ENCODE measurements at regions not wholly inside any gene's neighbourhood (a gene's known extent, or its start where the extent isn't known, plus 50 kb on each side); places are given as distances from the start of the nearest gene placed in this dataset.

DNA sequence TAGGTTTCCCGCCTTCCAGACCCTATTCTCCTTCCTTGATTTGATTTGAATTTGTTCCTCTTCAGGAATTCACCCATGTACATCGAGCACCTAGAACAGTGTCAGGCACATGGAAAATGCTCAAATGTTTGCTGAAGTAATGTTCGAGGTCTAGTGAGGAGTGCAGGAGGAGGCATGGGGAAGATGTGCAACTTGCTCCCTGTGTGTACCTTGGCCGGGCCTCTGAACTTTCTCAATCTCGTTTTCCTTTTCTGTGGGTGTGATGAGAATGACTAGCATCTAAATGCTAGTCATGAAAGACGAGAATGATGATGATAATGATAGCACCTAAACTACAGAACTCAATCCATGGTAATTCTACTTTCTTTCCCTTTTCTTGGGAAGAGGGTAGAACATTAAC, 279.1 kb upstream of the PLET1 start:
- no peak for DNase-seq (ENCODE audit: low read depth)

DNA sequence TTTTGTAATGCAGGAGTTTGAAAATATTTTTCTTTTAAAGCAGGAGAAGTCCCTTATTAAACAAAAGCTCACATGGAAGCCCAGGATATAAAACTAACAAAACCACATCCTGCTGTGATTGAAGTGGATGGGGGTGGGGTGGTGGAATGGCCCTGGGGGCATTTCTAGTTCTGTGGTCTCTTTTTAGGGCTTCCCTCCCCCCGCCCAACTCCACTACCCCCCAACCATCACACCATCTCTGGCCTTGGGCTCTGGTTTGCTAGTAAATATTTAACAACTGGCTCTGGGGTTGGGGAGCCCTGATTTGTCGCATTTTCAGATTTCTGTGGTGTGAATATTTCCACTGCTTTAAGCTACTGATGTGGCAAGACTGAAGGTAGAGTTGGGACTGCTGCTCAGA, 279.6 kb upstream of the PLET1 start:
- no peak for DNase-seq (ENCODE audit: low read depth)

DNA sequence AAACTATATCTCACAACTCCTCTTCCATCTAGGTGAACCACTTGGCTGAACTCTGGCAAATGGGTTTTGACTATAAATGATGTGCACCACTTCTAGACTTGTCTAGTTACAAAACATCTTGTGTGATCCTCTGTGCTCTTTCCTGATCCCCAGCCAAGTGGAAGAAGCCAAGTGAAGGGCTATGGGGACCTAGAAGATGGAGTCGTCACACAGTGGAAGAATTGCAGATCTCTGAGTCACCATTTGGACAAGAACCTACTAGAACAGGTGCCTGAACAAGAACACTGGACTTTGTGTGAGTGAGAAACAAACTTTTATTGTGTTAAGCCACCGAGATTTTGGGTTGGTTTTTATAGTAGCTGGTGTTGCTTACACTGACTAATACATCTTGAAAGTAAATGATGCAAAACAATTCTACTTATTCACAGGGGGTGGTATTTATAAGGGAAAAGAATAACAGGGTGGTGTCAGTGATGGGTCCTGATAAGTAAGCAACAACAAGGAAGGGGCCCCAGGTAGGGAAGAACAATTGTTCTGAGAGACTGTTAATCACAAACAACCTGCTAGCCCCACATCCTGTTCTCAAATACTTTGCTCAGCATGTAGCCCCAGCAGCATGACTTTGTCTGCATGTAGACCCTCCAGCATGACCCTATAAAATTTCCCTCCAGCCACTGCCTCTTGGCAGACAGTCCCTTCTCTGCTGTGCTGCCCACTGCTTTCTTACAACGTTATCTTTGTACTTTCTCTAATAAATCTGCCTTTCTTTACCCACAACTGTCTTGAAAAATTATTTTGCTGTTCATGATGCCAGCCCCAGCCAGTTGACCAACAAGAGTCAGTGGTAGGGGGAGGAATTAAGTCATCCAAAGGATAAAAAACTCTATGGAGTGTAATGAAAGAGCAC, 280.7 kb upstream of the PLET1 start:
- DNase-seq (ENCODE audit: low read depth) = no peak

DNA sequence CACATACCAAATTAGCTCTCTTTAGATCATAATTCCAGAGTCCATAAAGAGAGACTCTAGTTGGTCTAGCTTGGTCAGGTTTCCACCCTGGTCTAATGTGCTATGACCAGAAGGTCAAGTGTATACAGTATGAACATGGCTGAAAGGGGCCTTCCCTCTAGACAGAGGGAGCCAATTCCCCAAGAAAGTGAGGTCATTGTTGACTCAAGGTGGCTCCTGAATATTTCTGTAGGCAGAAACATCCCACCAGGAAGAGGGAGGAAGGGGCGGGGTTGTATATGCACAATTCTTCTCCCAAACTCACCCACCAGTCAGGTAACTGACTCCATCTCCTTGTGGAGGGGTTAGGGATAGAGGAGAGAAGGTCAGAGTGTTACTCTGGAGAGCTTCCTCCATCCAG, 281.8 kb upstream of the PLET1 start:
- DNase-seq (ENCODE audit: low read depth) = no peak

DNA sequence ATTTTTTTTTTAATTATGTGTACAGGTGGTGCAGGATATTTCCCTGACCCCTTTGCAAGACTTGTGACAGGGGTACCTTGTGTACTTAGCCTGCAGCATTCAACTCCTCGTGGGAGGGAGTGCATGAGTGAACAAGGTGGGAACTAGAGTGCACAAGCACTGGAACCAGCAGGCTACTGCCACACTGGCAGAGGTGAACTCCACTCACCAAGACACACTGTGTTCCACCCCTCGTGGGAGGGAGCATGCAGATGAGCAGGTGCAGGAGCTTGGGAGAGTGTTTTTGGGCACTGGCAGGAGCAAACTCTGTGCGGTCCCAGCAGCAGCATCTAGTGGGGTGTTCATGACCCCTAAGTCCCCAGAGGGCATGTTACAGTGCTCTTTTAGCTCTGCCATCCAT, 282.7 kb upstream of the PLET1 start:
- DNase-seq (ENCODE audit: low read depth) = no peak

DNA sequence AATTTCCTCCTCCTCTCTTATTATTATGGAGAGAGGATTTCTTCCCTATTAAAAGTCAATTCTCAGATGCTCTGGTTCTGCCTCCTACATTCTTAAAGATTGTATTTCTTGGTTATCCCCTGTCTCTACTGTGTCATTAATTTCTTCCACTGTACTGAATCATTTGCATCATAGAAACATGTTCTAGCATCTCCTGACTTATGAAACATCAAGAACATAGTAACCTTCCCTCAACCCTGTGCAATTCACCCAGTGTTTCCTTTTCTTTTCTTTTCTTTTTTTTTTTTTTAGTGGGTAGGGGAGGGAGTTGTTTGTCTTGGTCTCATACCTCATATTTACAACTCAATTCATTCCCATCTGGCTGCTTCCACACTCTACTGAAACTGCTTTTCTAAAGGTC, 288.0 kb upstream of the PLET1 start:
- DNase-seq (ENCODE audit: low read depth) = no peak

DNA sequence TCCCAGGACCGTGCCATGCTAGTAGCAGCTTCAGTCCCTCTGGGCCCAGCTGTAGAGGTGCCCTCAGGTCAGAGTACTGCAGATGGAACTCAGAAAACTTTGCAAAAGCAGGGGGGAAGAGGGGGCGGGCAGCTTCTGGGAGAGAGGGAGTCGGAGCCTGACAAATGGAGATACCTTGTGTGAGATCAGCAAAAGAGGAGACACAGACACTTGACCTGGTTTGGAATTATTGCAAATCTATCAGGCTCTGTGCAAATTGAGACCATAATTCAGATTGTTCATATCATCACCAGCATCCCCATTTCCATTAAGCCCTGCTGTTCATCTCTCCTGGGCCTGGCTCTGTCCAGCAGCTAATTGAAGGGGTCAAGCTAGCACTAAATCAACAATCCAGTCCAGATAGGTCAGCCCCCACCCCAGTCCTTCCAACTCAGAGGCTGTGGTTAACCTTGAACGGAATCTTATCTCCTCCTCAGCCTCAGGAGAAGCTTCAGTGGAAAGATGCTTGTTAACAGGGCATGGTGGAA, 292.6 kb upstream of the PLET1 start:
- no peak for DNase-seq (ENCODE audit: low read depth)

DNA sequence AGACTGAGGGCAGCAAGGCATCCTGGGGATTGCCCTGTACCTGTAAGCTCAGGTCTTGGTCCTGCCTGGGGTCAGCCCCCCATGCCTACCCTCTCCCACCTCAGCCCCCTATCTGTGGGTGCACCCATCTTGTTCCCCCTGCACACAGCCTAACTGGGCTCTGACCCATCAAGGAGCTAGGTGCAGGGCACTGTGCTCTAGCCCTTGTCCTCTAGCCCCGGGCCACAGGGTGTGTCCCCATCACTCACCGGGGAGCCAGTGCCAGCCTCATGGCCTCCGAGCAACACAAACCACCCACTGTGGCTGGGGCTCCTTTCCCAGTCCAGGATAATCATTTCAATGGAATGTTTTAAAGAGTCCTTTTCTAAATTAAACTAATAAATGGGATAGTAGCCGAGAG, 293.9 kb upstream of the PLET1 start:
- DNase-seq (ENCODE audit: low read depth) = no peak

DNA sequence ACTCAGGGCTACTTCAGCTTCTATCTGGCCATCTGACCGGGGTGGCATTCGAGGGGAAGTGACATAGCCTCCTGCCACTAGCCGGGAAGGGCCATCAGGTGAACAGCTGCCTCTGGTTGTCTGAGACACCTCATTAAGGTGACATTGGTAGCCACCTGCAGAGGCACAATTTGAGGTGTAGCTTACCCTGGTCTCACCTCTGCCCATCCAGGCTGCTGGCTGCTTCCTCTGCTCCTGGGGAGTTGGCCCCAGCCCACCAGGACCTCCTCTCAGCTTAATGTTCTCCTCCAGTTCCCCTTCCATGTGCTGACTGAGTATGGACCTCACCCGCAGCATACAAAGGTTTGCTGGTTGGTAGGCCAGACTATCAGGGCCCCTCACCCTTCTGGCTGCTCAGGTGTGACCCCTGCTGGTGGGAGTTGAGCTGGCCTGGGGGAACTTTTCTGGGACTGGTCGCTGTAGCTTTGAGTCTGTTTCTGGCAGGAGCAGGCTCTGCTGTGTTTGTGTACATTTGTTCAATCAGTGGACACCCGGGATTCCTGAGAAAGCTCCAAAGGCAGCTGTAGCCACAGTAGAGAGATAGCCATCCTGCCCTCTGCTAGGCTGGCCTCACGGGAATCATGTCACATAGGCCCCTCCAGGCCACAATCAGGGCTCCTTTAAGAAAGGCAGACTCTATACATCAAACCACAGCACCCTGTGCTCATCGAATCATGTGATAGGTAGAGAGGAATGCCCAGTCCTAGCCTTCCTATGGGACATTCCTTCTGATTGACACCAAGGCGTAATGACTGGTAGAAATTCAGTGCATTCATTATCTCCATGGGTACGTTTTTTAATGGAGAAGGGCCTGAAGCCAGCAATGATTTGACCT, 295.1 kb upstream of the PLET1 start:
- peak; percentile 68 for DNase-seq (ENCODE audit: low read depth)

DNA sequence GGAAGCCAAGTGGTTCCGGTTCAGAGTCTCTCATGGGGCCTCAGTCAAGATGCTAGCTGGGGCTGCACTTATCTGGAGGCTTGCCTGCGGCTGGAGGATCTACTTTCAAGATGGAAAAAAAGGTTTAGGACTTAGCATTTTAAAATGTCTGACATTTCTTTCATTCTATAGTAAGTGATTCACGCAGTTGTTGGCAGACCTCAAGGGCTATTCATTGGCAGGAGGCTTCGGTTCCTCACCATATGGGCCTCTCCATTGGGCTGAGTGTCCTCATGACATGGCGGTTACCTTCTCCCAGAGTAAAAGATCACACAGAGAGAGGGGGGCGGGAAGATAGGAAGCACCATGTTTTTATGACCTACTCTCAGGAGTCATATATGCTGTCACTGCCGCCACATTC, 298.0 kb upstream of the PLET1 start:
- no peak for DNase-seq (ENCODE audit: low read depth)

DNA sequence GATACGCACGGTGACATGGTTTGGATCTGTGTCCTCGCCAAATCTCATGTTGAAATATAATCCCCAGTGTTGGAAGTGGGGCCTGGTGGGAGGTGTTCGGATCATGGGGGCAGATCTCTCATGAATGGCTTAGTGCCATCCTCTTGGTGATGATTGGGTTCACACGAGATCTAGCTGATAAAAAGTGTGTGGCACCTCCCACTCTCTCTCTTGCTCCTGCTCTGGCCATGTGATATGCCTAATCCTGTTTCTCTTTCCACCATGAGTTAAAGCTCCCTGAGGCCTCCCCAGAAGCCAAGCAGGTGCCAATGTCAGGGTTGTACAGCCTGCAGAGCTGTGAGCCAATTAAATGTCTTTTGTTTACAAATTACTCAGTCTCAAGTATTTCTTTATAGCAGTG, 303.1 kb upstream of the PLET1 start:
- DNase-seq (ENCODE audit: low read depth) = no peak

DNA sequence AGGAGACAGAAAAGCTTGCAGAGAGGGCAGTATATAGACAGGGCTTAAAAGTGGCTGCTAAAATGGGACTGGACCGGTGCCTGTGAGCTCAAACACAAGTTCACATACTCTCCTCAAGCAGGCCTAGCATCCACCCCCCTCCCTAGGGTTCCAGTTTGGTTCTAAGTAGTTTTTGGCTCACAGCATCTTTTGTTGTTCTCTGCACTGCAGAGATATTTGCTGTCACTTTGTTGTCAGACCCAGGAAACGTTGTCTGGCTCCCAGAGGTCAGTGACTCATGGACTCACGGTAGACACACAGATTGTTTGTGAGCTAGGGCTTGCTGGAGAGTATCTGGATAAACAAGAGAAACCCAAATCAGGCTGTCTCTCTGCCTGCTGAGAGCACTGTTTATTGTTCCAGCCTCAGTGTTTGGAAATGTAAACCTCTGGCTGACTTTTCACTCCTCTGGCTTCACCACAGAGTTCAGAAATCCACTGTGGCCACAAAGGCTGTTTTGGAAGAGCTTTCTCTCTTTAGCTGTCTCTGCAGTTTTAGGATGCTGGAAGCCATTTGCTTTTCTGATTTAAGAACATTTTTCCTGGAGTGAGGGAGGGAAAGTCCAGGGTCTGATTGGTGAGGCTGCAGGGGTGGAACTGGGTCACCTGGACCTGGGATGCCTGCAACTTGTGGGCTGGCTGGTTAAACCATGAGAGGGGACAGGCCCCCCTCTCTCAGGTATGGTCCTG, 303.7 kb upstream of the PLET1 start:
- no peak for DNase-seq (ENCODE audit: low read depth)

DNA sequence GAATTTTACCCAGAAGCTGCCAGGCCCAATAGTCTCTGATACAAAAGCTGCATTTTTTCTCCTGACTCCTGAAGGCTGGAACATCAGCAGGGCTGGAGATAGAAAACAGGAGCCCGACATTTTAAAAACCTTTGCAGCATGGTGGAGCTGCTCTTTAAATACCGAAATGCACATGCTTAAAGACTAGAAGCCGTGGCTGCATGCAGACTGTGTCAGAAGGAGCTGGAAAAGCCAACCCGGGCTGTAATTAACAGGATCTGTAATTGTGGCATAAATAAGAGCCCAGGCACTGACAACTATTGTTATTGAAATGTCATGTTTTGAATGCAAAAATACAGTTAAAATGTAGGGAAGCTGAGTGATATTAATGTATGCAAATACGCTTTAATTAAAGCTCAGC, 304.9 kb upstream of the PLET1 start:
- DNase-seq (ENCODE audit: low read depth) = no peak

DNA sequence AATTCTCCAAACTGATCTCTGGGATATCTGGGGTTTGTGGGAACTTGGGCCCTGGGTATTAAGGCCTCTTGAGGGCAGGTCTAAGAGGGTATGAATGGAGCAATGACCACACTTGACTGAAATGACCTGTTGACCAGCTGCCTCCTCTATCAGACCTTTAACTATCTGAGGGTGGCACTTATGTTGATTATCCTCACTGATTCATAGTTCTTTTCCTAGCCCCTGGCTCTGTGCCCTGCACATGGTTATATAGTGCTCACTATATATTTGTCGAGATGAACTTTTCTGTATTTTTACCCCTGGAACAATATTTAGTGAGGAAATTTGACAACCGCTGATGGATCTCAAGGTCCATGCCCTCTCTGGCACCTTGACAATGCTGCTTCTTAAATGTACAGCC, 305.5 kb upstream of the PLET1 start:
- no peak for DNase-seq (ENCODE audit: low read depth)

DNA sequence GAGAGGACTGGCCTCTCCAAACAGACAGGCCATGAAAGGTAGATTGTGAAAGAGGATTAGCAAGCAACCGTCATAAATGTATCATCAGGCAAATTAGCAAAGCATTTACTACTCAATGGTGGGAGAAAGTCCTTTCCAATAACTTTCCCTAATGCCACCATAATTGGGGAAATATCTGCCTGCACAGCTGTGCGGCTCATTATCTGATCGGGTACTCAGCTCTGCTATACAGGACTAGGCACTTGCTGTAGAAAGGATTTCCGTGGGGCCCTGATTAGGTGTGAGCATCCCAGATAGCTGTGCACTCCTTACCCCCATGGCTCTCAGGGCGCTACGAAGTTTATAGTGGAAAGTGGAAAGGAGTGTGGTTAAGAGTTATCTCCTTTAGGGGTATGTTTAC, 309.7 kb upstream of the PLET1 start:
- no peak for DNase-seq (ENCODE audit: low read depth)

DNA sequence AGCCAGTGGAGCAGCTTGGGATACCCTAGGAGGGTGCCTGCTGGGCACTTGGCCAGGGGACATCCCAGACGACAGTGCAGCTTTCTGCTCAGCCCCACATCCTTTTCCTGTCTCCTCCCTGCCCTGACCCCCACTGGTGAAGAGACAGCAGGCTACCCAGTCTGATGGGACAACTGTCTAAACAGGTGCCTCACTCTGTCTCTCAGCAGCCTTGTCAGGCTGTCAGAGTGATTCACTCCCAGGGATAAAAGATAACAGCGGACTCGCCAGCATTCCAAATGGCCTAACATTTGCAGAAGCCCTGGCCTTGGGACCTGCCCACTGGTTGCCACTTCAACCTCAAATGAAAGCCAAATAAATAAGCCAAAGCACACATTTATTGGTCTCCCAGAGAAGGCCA, 318.6 kb upstream of the PLET1 start:
- no peak for DNase-seq (ENCODE audit: low read depth)

DNA sequence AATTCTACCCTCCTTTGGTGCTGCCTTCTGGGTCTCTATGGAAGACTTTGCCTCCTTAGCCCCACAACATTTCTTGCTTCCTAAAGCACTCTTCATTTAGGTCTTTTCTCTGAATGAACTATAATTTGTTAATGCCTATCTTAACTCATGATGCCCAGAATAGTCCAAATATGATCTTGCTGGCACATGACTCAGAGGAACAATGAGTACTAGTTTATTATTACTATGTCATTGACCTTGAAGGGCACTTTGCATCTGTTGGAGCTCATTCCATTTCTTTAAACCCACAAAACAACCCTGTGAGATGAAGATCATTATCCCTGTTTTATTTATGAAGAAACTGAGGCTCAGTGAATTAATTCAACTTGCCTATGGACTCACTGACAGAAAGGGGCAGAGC, 320.2 kb upstream of the PLET1 start:
- DNase-seq (ENCODE audit: low read depth) = no peak

DNA sequence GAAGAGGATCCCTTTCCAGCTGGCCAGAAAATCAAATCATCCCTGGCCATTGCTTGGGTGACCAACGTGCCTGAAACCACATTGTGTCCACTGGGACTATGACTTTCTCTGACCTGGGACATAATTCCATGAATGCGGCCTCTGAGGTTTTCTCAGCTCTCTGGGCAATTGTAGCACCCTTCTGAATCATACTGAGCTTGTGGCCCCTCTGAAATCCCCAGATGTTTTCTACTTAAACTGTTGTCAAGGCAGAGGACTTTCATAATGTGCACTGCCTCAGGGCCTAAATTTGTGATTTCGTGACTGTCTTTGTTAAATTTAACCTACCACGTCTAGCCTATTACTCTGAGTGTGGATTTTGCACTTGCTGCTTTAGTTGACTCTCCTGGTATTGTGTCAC, 321.1 kb upstream of the PLET1 start:
- DNase-seq (ENCODE audit: low read depth) = no peak

DNA sequence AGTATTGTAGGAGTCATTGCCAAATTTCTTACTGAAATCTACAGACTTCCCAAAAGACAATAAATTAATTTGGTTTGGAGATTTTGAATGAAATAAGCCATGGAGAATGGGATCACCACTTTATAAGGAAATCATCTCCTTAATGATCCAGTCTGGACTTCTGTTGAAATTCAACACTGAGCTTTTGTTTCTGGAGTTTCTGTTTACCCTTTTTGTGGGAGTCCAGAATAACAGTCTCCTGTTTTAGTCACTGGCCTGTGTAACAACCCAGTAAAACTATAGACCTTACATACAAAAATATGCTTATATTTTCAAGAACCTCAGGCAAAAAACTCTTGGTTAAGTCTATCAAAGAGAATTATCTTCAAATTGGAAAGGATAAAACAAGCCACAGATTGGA, 321.7 kb upstream of the PLET1 start:
- DNase-seq (ENCODE audit: low read depth) = no peak

DNA sequence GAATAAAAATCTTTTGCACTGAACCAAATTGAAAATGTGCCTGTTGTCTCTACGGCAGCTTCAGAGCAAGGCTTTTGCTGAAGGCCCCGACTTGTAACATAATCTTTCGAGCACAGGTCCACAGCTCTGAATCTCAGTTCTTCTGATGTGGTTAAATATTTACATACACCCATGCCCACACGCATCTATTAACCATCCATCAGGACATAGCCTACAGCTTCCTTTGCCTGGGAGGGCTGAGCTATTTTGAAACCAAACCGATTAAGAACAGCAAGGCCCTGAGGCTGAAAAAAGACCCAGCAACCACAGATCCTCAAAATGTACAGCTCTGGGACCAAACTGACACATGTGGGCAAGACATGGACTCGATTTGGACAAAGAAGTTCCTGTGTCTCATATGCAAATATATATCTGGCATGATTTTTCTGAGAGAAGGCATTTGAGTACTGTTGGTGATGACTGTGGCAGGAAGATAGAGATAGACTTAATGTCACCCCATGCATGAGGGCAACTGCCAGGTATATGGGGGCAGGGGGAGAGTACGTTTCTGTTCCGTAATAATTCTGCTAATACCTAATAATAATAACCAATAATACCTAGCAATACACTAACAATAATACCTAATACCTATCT, 322.7 kb upstream of the PLET1 start:
- no peak for DNase-seq (ENCODE audit: low read depth)

DNA sequence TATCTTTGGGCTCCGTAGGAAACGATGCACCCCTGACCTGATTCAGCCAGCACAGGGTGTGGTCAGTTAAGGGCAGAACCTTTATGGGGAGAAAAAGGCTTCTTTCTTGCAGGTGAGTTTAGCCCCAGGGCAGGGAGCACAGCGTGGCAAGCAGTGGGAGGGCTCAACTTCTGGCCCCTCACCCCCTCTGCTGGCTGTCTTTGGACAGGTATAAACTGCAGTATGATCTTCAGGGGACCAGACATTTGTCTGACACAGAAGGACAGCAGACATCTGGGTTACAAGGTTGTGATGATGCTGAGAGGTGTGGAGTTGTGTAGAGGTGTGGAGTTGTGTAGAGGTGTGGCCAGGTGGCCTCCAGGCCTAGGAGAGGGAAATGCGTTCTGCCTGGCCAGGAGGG, 324.0 kb upstream of the PLET1 start:
- DNase-seq (ENCODE audit: low read depth) = no peak

DNA sequence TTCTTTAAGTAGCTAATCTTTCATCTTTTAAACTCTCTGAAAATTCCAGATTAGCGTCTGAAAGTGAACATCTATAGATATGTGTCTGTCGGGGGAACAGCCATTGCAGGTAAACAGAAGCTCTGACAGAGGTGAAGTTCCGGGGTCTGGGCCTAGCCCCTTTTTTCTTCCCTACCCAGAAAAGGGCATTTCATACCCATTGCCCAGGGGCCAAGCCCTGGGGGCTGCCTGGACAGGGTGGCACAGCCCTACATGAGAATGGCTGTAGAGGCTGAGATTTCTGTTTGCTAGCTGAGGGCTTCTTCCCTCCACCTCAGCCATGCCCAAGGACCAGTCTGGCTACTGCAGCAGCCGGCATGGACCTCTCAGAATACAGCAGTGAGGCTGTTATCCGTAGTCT, 327.0 kb upstream of the PLET1 start:
- no peak for DNase-seq (ENCODE audit: low read depth)
